GM18870 (cell line): ENCODE measurements at regions not wholly inside any gene's neighbourhood (a gene's known extent, or its start where the extent isn't known, plus 50 kb on each side); places are given as distances from the start of the nearest gene placed in this dataset.

Experiments used
- ATAC-seq: cut with Tn5 transposase; IDR thresholded peaks from one replicate; pipeline ENCODE4 v1.9.1; 2021; ENCODE audit warnings: moderate library complexity; ENCODE audit not compliant: unreplicated experiment

DNA sequence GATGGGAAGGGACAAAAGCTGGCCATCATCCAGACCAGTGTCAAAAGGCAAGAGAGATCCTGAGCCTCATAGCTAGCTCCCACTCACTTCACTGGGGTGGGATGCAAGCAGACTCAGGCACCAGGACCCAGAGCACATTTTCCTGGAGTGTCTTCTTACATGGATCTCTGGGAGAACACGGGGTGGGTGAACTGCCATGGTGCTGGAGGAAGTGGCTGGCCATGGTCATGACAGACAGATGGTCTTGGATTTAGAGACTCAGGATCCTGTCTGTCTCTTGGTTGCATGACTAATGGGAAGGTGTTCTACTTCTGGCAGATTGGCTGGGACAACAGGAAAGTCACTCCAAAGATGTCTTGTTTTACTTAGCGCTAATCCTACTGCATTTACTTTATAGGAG is 311.5 kb downstream of the ATP23 start:
- no peak for ATAC-seq

DNA sequence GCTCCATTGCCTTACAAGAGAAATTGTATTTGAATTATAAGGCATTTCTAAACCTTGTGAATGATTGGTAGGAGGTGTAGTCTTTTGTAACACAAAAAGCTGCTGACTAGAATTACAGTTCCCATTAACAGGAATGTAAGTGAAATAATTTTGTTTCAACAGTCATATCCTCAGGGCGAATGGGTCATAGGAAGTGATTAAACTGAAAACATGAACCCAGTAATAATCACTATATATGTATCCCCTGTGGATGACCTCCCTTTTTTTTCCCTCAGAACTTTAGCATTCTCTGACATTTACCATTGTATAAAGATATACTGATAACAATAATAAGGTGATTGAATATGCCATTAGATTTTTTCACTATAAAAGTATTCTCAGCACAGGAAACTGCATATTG is 312.3 kb downstream of the ATP23 start:
- no peak for ATAC-seq

DNA sequence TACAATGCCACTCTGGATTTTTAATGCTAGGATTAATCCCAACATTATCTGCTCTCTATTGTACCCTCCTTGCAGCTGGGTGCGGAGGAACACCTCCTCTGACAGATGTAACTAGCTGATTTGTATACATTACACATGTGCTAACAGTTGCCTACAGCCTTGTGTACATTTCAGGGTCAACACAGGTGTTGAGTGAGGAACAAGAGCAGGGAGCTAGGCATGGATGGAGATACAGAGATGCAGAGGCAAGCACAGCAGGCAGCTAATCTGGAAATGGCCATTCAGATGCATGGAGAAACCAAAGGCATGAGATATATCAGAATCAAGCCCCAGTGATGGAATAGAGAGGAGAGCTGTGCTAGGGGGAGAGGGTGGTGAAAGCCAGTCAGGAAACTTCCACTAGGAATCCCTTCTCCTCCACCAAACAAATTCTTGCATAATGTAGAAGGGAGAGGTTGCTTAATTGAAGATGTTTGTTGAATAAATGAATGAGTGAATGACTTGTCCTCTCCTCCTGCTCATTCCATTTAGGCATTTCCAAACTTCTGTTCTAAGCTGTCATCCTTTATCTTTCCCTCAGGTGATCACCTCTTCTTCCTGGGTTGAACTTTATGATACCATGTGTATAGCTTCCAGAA is 313.2 kb downstream of the ATP23 start:
- ATAC-seq, result no peak

DNA sequence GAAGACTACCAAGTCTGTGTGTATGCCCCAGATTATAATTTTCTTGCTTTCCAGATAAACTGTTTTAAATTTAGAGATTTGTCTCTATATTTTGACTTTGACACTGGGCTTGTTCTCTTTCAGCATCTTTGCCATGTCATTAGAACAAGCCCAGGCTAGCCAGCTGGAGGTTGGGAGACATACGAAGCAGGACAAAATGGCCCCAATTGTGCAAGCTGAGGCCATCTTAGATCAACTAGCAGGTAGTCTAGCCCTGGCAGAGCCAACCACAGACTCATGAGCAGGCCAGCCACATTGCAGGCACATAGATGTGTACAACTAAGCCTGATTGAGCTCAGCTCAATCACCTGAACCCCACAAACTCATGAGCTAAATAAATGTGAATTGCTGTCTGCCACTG is 321.4 kb downstream of the ATP23 start:
- ATAC-seq, result no peak

DNA sequence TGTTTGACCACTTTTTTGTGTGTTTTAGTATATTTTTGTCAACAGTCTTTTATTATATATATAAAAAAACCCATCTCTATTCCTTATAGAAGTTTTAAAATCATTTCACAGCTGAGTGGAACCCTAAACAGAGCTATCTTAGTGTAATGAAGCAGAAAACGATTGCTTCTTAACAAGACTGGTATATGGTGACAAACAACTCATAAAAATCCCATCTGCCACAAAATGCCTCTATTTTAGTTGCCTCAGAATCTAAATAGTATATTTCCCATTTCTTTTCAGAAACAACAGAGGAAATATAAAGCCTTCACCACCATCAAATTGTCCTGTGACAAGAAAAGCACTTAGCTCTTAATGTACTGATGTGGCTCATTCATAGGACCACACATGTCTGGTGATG is 322.4 kb downstream of the ATP23 start:
- no peak for ATAC-seq

DNA sequence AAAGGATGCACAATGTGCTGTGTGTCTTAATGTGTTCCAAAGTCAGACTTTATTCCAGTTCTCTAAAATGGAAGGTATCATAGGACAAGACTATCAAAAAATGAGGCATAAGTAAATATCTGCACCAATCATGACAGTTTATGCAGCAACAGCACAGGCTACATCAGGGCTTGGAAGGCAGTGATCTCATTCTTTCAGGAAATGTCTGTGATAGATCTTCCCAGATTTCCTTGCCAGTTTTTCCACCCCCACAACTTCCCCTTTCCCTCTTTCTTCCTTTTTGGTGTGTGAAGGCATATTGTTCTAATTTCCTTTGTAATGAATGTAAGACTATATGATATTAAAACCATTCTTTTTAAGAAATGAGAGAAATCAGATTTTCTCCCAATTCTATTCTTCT is 326.7 kb downstream of the ATP23 start:
- ATAC-seq, result no peak

DNA sequence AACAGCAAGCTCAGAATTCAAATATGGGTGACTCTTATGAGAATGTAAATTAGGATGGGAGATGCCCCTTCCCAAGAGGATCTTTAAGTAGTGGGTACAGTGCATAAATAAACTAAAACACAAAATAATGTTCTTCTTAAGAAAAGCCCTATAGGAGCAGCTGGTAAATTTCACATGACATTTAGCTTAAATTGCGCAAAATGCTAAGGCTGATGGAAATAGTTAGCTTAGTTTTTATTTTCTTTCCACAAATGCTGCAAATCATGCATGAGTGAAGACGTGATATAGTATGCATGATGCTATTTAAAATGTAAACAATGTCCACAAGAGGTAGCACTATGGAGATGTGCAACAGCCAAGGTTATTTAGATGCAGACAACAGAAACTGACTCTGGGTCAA is 328.1 kb downstream of the ATP23 start:
- no peak for ATAC-seq

DNA sequence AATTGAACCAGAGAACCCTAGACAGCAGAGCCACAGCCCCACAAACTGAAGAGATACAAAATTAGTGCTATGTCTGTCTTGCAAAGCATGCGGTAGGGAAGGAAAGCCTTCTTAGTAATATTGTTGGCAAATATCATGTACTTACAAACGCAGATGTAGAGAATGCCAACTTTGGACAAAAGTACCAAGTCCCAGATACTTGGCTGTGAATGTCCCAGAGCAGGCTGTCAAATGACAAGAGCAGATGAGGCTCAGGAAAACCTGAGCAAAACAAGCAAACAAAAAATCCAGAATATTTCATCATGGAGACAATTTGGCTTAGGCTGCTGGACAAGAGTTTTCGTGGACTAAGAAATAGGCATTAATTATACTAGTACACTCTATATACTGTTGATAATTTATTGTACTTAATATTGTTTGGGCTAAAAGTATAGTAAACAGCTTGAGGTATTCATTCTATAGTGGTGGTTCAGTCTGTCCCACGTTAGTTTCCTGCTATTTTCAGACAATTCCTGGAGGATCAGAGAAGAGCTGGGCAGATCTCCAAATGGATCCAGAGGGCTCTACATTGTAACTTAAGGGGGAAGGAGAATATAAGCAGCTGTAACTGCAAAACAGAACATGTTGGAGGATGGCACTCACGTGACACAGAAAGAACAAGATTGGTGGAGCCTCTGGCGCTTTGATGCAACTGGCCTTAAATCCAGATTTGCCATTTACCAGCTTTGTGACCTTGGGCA is 329.8 kb downstream of the ATP23 start:
- no peak for ATAC-seq

DNA sequence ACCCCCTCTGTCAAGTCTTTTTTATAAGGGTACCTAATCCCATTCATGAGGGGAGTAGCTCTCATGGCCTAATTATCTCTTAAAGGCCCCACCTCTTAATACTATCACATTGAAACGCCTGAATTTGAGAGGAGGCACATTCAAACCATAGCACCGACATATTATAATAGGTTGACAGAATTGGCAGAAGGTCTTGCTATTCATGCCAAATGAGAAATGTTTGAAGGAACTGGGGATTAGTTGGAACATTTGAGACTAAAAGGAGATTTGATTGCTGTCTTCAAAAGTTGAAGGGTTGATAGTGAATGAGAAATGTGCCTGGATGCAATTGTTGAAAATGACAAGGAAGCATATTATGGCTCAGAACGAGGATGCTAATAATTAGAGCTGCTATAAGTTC is 331.1 kb downstream of the ATP23 start:
- ATAC-seq, result no peak

DNA sequence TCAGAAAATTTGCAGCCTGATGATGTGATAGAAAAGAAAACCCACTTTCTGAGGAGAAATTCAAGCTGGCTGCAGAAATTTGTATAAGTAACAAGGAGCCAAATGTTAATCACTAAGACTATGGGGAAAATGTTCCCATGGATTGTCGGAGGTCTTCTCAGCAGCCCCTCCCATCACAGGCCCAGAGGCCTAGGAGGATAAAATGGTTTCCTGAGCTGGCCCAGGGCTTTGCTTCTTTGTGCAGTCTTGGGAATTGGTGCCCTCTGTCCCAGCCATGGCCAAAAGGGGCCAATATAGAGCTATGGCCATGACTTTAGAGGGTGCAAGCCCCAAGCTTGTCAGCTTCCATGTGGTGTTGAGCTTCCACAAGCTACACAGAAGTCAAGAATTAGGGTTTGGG is 335.9 kb downstream of the ATP23 start:
- no peak for ATAC-seq

DNA sequence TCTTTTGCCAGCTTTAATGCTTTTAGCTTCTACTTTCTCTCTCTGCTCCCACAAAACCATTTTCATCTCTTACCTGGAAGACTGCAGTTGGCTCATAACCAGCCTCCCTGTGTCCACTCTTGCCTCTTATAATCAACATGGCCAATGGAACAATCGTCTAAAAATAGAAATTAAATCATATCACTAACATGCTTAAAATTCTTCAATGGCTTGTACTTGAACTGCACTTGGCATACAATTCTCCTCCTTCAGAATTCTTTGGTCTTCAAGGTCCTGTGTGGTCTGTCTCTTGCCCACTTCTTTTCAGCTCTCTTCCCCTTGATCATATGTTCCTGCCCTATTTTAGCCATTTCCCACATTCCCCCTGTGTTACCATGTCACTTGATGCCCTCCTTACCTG is 342.2 kb downstream of the ATP23 start:
- ATAC-seq, result no peak

DNA sequence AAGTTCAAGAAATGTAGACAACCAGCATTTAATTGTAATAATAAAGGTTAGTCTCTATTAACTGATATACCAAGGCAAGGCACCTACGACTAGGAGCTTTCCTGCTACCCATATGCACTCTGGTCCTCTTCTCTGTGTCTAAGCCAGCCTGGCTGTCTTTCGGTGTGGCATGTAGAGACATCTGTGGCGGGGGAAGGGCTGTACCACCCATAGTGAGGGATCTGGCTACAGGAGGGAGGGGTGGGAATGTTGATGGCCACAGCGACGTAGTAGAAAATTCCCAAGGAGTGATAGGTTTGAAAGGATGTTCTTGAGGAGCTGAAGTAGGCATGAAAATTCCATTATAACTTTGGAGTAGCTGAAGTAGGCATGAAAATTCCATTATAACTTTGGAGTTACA is 344.2 kb downstream of the ATP23 start:
- ATAC-seq, result no peak

DNA sequence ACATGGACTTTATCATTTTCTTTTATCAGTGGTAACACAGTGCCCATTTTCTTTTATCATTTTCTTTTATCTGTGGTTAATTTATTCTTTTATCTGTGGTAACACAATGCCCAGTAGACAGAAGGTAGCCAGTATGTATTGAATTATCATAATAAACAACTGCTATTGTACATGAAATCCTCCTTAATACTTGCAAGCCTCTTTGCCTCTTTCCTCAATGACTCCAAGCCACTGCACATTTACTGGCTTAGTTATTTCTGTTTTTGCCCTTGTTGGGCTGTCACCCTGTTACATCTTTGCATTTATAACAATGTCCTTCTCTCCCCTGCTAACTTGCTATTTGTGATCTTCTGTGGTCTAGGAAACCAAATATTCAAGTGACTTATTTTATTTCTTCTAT is 345.0 kb downstream of the ATP23 start:
- ATAC-seq, result no peak

DNA sequence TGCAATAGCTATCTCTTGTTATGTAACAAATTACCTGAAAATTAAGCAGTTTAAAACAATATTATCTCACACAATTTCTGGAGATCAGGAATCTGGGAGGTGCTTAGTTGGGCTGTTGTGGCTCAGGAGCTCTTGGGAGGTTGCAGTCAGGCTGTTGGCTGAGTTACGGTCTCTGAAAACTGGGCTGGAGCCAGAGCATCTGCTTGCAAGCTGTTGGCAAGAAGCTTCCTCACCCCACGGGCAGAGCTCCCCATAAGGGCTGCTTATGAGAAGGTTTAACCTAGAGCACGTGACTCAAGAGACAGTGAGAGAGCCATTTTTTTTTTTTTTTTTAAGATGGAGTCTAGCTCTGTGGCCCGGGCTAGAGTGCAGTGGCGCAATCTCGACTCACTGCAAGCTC is 346.8 kb downstream of the ATP23 start:
- ATAC-seq, result no peak

DNA sequence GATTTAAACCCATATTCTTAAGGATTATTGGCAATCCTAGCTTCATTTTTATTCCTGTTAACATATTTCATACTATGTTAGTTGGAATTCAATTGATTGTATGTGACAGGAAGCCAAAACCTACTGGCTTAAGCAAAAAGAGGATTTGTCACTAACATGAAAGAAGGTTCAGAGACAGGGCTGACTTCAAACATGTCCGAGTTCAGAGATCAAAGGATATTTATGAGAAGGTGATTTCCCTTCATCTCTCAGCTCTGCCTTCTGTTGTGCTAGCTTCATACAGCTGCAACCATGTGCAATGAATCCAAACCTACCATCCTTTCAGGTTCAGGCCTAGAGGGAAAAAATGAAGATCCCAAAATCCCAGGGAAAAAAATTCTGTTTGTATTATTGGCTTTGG is 349.7 kb downstream of the ATP23 start:
- peak; percentile 75 for ATAC-seq

DNA sequence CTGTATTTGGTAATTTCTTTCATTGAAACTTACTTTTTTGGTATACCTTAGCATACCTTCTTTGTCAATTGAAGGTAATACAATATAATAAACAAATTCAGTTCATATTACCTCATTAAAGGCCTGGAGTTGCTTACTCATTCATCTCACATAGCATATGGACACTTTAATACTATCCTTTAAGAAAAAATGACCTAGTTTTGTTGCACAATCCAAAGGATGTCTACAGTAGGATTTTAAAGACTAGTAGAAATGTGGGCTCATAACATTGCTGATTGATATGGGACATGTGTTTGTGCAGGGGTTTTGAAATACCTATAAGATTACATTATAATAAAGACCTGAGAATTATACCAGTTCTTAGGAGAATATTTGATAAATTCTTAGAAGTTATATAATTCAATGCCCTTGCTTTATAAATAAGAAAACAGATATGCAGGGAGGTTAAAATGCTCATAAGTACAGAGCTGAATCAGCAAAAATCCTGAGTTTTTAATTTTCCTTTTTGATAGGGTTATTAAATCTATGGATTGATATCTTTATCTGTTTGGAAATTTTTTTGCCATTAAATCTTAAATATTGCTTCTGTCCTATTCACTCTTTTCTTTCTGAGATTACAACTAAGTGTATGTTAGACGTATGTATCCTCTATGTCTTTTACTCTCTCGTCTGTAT is 352.1 kb downstream of the ATP23 start:
- ATAC-seq, result no peak

DNA sequence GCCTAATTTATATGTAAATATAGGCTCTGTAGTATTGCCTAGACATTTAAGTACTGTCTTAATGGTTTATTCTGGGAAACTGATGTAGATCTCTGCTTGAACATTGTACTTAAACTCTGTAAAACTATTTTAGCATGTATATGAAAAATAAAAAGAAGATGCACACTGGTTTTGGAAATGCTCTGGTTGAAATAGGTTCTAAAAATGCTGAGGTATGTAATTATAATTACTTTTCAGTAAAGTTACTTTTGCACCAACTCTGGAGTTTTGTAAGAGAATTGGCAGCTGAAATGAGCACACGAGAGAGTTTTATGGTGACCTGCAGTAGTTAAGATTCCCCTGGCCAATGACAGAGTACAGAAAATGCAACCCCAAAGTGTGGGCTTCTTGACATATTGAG is 353.9 kb downstream of the ATP23 start:
- ATAC-seq, result no peak

DNA sequence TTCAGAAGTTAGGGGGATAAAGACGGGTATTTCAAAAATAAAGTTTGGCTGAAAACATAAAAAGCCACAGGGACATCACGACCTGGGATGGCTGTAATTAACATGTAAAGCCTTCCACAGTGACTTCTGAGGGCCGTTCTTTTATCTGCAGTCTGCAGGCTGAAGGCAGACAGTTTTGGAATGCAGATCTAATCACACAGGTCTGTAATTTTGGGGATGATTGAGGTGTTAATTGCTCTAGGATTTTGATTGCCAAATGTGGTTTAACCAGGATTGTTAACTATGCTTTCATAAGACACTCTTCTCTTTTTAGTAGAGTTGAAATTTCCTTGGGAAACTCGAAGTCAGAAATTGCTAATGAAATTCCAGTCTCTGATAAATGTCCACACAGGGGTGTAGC is 355.5 kb downstream of the ATP23 start:
- ATAC-seq, result no peak

DNA sequence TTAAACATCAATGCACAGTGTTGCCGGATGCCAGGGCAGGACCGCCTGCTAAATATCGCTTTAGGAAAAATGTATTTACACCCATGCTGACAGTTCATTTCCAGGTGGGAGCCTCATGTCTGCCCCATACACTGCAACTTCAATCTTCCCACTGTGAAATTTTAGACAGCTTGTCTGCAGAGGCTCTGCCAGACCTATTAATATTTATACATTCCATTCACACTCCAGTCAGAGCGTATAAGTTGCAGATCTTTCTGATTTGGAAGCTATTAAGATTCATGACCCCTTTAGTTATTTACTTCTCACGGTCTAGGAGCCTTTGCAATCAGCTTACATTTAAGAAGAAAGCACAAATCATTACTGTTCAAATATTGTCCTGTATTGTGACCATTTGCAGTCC is 357.4 kb downstream of the ATP23 start:
- no peak for ATAC-seq

DNA sequence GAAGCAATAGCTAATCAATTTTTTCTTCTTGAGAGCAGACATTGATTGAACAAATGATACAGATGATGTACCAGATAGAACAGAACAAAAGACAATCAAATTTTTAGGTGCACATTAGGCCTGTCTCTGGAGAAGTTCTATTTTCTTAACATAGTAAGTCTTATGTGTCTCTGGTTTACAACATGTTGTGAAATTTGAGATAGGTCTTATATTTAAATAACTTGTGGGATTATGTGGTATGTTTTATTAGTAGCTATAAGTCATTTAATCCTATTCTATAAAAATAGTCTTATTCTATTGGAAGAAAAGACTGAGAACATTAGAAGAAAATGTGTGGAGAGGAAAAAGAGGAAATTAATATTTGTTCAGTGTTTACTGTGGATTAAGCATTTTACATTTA is 358.0 kb downstream of the ATP23 start:
- no peak for ATAC-seq

DNA sequence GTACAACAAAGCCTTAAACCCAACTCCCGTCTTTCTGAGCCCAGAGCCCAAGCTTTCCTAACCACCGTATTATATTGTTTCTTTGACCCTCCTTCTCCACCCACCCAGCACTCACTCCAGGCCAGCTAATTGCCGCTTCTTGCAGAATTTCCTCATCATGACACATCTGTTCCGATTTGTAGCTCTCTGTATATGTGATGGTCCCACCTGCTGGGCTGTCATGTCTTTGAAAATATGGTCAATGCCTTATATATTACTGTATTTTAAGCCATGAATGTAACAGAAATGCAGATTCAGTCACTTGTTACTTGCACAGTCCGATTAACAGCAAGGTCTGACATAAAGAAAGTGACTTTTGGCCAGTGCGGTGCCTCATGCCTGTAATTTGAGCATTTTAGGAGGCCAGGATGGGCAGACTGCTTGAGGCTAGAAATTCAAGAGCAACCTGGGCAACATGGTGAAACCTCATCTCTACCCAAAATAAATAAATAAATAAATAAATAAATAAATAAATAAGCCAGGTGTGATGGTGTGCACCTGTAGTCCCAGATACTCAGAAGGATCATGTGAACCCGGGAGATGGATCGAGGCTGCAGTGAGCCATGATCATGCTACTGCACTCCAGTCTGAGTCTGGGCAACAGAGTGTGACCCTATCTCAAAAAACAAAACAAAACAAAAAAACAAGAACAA is 359.8 kb downstream of the ATP23 start:
- ATAC-seq, result no peak

DNA sequence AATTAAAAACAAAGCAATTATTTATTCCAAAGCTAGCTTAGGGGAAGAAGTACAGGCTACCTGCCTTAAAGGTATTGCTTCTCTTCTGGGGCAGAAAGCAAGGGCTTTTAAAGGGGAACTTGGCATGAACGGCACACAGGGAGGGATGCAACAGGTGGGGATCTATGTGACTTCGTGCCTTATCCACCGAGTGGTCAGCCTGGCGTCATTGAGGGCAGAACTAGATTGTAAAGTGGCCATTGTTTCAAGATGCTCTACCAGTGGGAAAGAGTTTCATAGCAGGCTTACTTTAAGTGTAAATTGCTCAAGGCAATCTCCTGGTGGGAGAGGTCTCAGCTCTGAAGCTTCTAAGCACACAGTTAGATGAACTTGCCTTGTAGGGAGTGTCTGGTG is 360.4 kb downstream of the ATP23 start:
- ATAC-seq, result no peak
